Activated CD4-positive, CD25-positive, alpha-beta regulatory T cell treated with anti-CD3 and anti-CD28 coated beads, Interleukin-2, amount 50 U/mL, for 24 hours (primary cell): ENCODE measurements at regions not wholly inside any gene's neighbourhood (a gene's known extent, or its start where the extent isn't known, plus 50 kb on each side); places are given as distances from the start of the nearest gene placed in this dataset.
"Not testable (repeated sequence)": the region's sequence is repeated elsewhere in the genome, so short reads cannot be mapped to it uniquely, and the experiment has no call there.

Experiments used
- ATAC-seq, 2 donors: fragments of 150-1000 bp; cut with Tn5 transposase; one replicate each; pipeline ENCODE4 v1.10.0; 2021; ENCODE audit warnings: mild to moderate bottlenecking in 1 of 2, moderate library complexity in 1 of 2

DNA sequence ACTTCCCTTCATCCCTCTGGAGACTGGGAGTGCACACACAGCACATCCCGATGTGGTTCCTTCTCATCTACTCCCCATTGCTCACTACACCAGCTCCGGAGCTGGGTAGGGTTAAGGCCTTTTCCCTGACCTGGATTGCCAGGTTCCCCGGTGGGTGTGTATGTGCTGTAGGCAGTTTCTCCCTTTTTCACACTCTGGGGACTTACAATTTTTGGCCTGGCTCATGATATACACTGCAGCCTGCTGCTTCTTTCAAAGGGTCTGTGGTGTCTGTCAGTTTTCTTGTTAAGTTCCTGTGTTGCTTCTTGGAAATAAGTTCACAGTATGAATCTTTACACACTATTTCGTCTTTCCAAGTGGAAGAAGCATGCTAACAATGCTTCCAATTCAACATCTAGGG is 405.5 kb downstream of the UTRN start:
- no peak for ATAC-seq

DNA sequence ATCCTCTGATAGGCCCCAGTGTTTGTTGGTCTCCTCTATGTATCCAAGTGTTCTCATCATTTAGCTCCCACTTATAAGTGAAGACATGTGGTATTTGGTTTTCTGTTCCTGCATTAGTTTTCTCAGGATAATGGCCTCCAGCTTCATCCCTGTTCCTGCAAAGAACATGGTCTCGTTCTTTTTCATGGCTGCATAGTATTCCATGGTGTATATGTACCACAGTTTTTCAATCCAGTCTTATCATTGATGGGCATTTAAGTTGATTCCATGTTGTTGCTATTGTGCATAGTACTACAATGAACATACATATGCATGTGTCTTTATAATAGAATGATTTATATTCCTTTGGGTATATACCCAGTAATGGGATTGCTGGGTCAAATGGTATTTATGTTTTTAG is 406.9 kb downstream of the UTRN start:
- ATAC-seq: not testable (repeated sequence)

DNA sequence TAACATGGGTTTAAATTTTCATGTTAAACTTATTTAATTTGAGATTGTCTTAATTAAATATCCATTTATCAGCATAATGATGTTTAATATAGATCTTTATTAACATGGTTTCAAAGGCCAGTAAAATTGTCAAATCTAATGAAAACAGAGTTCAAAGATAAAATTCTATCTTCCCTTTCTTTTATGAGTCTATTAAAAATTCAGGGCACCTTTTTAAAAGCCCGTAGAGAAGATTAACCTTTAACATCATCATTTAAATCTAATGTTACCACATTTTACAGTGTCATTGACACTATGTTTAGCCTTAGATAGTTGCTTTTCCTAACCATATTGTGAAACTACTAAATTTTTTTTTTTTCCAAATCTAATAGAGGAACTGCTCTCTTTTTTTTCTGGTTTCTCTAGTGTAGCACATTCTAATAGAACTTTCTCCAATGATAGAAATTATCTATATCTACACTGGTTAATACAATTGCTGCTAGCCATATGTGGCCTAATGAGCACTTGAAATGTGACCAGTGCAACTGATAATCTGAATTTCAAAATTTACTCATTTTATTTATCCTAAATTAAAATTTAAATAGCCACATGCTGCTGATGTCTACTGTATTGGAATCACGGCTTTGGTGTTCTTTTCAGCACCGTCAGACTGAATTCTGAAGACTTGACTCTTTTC is 410.9 kb downstream of the UTRN start:
- ATAC-seq: no peak

- no peak for ATAC-seq
Measured at GRCh38 chr6:144696610-144697368, 411.7 kb downstream of the UTRN start.

DNA sequence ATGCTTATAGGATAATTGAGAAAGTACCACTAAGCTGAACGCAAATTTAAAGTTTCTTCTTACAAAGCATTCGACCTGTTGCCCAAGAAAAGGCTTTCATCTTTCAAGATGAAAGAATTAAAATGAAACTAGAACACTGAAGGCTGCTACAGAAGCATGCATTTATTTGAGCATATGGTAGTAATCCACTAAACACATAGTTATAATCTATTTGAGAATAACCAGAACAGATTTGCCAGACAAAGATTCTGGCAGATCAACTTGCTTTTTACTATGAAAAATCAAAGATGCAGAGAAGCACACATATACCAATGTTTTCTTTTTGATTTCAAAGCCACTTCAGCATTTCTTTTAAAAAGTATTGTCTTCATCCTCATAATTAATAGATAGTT is 412.2 kb downstream of the UTRN start:
- no peak for ATAC-seq

DNA sequence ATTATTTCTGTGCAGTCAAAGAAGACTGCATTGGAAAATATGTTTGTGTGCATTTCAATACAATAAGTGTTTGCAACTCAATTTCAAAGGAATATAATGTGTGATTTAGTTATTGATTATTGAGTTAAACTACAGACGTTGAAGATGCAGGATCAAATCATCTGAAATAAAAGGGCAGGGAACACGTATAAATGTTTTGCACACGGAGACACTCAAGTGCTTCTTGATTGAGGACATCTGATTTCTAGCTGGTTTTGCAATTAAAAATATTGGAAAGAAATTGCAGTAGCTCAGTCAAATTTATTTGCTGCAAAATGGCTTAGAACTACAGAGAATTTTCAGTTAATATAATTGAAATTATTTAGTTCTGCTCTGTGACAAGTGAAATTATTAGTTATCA is 412.7 kb downstream of the UTRN start:
- ATAC-seq: no peak

DNA sequence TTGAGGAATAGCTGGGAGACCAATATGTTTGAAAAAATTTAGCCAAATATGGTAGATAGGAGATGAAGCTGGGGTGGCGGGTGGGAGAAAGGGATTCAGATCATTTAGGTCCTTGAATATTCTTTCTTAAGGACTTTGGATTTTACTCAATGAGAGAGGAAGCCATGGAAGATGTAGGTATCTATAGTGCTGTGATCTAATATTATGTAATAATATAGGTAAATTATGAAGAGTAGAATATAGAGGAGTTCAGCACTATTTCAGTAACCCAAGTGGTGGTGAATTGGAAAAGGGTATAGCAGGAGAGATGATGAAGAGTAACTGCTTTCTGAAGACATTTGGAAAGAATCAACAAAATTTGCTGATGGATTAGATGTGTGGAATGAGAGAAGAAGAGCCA is 417.6 kb downstream of the UTRN start:
- ATAC-seq: no peak

DNA sequence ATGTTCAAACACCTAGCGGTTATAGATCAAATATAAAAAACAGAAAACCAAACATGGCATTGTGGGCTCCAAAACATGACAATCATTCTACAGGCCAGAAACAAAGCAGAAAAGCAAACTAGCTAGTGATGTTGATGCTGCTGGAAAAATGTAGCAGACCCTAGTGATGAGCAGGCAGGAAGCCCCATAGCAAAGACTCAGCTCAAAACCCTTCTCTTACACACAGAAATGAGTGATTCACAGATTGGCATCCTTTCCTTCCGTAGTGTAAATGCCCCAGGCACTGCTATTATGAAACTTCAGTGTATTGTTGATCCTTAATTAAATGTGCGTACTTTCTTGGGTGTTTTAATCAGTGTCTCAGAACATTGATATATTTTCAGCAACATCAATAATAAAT is 425.1 kb downstream of the UTRN start:
- ATAC-seq: no peak

DNA sequence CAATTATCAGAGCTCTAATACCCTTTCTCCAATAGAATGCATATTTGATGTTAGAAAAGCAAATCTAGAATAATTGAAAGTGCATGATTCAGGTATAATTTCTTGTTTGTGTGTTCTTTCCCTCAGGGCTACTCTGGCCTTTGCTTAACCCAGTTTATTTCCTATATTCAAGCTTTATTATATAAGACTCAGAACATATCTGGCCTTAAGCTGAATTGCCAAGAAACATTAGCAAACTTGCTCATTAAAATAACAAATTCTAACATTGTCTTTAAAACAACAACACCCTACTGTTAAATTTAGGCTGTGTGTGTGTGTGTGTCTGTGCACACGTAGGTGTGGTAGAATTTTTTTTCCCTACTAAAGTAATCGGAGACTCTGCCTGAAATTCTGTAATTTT is 426.5 kb downstream of the UTRN start:
- no peak for ATAC-seq

- no peak for ATAC-seq
Measured at GRCh38 chr6:144712541-144712940, 427.4 kb downstream of the UTRN start.

DNA sequence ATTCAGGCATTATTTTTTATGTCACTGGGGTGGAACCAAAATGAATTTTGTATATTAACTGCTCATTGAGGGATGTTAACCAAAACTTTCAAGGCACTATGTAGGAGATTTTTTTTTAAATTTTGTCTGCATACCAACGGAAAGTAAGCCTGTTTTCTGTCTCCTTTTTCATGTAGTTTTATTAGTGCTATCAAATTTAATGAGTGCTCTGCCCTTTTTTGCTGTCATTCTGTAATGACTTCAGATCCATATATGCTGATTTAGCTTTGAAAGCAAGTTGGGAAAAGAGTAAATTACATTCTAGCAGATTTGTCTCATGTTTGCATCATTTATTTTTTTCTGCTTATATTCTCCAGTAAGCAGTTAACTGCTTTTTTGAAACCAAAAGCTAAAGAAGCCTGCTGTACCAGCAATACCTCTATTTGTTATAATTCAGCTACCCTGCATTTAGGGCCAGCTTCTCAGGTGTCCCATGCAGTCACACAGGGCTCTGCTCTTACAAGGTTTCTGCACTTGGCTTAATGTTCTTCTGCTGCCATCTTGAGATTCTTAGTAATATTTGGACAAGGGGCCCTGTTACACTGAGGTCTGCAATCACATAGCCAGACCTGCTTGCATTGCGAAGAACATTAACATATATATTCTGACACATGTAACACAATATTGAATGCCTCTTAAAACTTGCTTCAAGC is 429.0 kb downstream of the UTRN start:
- ATAC-seq: no peak

GRCh38 chr6:144715344-144715743 is 430.2 kb downstream of the UTRN start:
- ATAC-seq: peak; percentile 28 to 30

DNA sequence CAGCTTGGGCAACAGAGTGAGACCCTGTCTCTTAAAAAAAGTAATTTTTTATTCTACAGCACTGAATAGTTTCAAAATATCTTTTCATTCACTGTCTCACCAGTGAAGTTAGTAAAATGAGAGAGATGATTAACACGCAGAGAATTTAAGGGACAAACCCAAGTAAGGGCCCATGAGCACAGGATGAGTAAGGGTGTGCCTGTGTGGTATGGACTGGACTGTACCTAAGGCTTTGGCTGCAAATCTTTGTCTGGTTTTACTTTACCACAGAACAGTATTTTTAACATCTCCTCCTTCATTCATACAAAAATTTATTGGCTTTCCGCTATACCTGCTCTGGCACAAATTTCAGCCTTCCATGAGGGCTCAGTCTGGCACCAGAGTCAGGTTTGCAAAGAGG is 433.3 kb downstream of the UTRN start:
- peak; percentile 44 to 48 for ATAC-seq

DNA sequence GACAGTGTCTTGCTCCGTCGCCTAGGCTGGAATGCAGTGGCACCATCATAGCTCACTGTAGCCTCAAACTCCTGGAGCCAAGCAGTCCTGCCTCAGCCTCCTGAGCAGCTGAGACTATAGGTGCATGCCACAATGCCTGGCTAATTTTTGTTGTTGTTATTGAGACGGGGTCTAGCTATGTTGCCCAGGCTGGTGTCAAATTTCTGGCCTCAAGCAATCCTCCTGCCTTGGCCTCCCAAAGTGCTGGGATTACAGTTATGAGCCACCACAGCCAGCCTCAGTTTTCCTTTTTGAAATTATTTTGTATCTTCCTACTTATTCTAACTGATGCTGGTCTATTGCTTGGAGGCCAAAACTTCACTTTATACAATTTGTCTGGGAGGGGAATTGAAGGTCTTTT is 436.1 kb downstream of the UTRN start:
- ATAC-seq: no peak

GRCh38 chr6:144722154-144722737 is 437.1 kb downstream of the UTRN start:
- no peak for ATAC-seq

- ATAC-seq: no peak
Measured at GRCh38 chr6:144722925-144723324, 437.8 kb downstream of the UTRN start.

DNA sequence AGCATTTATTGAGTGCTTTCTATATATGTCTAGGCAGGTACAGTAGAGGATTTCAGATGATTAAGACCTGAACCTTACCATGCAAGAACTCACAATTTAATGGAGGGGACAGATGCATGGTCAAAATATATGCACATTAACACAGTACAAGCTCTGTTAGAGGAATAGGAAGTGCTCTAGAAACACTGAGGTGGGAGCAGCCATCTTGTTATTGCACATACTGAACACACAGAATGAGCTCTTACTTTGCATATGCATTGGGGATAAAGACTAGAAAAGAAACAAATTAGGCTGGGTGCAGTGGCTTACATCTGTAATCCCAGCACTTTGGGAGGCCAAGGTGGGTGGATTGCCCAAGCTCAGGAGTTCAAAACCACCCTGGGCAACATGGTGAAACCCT is 438.3 kb downstream of the UTRN start:
- no peak for ATAC-seq

GRCh38 chr6:144724818-144725217 is 439.7 kb downstream of the UTRN start:
- ATAC-seq: no peak

- peak in 1 of 2 donors; percentile 37 for ATAC-seq
Measured at GRCh38 chr6:144725736-144726522, 440.8 kb downstream of the UTRN start.

DNA sequence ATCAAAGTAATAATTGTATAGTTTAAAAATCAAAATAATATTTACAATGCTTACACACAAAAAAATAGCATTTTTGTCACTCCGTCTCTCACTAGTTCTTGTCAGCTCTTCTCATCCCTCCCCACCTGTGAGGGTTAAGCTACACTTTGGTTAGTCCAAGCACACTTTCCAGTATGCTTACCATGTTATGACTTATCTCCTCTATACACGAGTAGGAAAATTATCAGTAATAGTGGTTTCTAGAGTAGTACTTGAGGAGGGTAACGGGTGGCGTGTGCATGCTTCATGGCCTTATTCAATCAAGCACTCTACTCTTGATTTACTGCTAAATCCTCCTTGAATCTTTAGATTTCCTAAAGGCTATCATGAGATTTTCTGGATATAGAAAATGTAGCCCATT is 443.7 kb downstream of the UTRN start:
- peak; percentile 32 to 36 for ATAC-seq

- ATAC-seq: peak in 1 of 2 donors; percentile 41
Measured at GRCh38 chr6:144729502-144729901, 444.4 kb downstream of the UTRN start.

DNA sequence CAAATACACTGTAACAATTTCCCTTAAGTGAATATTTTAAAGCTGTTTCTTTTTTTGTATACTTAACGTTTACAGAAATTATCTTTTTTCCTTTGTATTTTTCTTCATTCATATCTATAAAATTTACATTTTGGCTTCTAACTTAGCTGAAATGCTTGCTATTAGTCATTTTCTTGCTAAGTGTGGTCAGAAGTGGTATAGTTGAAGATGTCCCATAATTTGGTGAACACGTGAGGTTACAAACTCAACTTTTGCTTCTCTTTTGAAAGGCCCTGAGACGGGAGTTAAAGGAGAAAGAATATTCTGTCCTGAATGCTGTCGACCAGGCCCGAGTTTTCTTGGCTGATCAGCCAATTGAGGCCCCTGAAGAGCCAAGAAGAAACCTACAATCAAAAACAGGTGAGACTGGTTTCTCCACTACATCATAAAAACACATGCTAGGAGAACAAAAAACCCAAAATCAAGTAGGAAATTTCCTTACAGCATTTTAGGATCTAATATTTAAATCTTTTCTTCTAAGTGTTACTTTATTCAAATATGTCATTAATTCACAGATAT is 445.0 kb downstream of the UTRN start:
- ATAC-seq: no peak
